NT2/D1 (cell line): ENCODE measurements at regions not wholly inside any gene's neighbourhood (a gene's known extent, or its start where the extent isn't known, plus 50 kb on each side); places are given as distances from the start of the nearest gene placed in this dataset.

Source experiments
- DNase-seq: peaks from one replicate; pipeline ENCODE4 v3.0.0-alpha.2; 2011; ENCODE audit warnings: low read depth, low spot score
- H3K27me3 ChIP-seq: 2 replicates; pipeline ENCODE4 v1.6.0; 2011; ENCODE audit warnings: mild to moderate bottlenecking; ENCODE audit not compliant: insufficient read length, insufficient read depth
- H3K36me3 ChIP-seq: 2 replicates; pipeline ENCODE4 v1.6.1; 2011; ENCODE audit warnings: mild to moderate bottlenecking, low read length, mixed read lengths; ENCODE audit not compliant: insufficient read depth, insufficient read length
- H3K4me1 ChIP-seq: 2 replicates; pipeline ENCODE4 v1.5.1; 2011; ENCODE audit not compliant: insufficient read depth, insufficient read length
- H3K4me3 ChIP-seq: 2 replicates; pipeline ENCODE4 v1.5.1; 2011; ENCODE audit warnings: low read depth; ENCODE audit not compliant: insufficient read length
- H3K9ac ChIP-seq: 2 replicates; pipeline ENCODE4 v1.6.0; 2011; ENCODE audit warnings: low read depth; ENCODE audit not compliant: insufficient read length
- H3K9me3 ChIP-seq: 2 replicates; pipeline ENCODE4 v1.5.1; 2011; ENCODE audit warnings: mild to moderate bottlenecking, low read length; ENCODE audit not compliant: insufficient read depth
- SUZ12 ChIP-seq: IDR thresholded peaks from 2 replicates; pipeline ENCODE4 v1.6.1; 2011; ENCODE audit not compliant: insufficient read length, insufficient read depth; ENCODE audit errors: extremely low read depth
- YY1 ChIP-seq: IDR thresholded peaks from 2 replicates; pipeline ENCODE4 v1.6.1; 2011; ENCODE audit not compliant: insufficient read length, insufficient read depth
- ZNF274 ChIP-seq: IDR thresholded peaks from 2 replicates; pipeline ENCODE4 v1.6.1; 2011; ENCODE audit warnings: mild to moderate bottlenecking, low read depth, low read length

DNA sequence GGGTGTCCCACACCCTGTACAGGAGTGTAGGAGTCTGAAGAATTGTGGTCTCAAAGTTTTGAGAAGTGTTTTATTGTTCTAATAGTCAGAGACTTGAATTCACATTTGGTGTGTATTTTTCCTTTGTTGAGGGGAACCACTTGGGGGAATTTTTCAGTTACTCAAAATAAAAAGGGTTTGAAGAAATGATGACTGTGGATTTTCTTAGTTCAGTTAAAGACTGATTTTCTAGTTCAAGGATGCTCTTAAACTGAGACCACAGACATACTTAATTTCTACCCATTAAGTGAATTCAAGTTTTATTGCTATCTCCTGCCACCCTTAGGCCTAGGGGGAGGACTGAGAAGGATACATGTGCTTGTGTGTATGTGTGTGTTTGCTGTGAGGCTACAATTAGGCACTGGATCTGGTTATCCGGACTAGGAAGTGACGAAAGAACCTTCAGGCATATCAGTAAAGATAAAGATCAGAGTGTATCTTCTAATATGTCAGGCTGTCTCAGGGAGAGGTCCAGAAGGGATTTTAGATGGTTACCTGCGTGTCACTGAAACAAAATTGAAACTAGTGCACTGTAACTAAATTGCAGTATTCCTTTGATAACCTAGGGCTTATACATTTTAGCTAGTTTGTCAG, 234.9 kb upstream of the DACH1 start:
- H3K27me3 ChIP-seq: no peaks in the 10 kb centered on the region
- no peak for TF ChIP-seq ZNF274
- no peak for TF ChIP-seq YY1
- no peak for TF ChIP-seq SUZ12
- H3K9ac ChIP-seq: no peak overlapping the region

DNA sequence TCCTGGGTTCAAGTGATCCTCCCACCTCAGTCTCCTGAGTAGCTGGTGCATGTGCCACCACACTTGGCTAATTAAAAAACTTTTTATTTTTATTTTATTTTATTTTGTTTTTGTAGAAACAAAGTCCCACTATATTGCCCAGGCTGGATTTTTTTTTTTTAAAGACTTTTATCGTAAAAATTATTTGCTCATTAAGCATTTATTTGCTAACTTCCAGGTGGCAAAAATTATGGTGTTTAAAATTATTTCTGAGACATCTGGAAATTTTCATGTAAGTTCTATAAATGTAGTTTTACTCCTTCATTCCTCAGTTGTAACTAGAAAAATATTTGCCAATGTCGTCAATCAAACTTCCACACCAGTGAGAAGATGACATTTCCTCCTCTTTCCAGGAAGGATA, 233.3 kb upstream of the DACH1 start:
- no peak for TF ChIP-seq SUZ12
- TF ChIP-seq ZNF274: no peak
- no peak for TF ChIP-seq YY1
- no peaks in the 10 kb centered on the region for H3K9me3 ChIP-seq
- no peaks in the 10 kb centered on the region for H3K27me3 ChIP-seq
- no peak for DNase-seq
- H3K36me3 ChIP-seq: no peaks in the 10 kb centered on the region
- H3K4me1 ChIP-seq: no peaks in the 10 kb centered on the region
- no peak overlapping the region for H3K4me3 ChIP-seq
- H3K9ac ChIP-seq: no peak overlapping the region

More for the DNA sequence above, 234.9 kb upstream of the DACH1 start:
- Histone ChIP-seq H3K4me3 (no peak overlapping the region), H3K9me3 (no peaks in the 10 kb centered on the region), H3K36me3 (no peaks in the 10 kb centered on the region), H3K4me1 (no peaks in the 10 kb centered on the region)
- no peak for DNase-seq

GRCh38 chr13:72097568-72097967, 230.6 kb upstream of the DACH1 start:
- DNase-seq: no peak
- Histone ChIP-seq H3K4me3 (no peak overlapping the region), H3K4me1 (no peaks in the 10 kb centered on the region), H3K27me3 (no peaks in the 10 kb centered on the region), H3K36me3 (no peaks in the 10 kb centered on the region), H3K9ac (no peak overlapping the region), H3K9me3 (no peaks in the 10 kb centered on the region)
- TF ChIP-seq SUZ12: no peak
- no peak for TF ChIP-seq YY1
- TF ChIP-seq ZNF274: no peak

- no peaks in the 10 kb centered on the region for H3K4me1 ChIP-seq
- no peaks in the 10 kb centered on the region for H3K36me3 ChIP-seq
- H3K4me3 ChIP-seq: no peak overlapping the region
- DNase-seq: no peak
- H3K9ac ChIP-seq: no peak overlapping the region
- H3K9me3 ChIP-seq: no peaks in the 10 kb centered on the region
- H3K27me3 ChIP-seq: no peaks in the 10 kb centered on the region
- no peak for TF ChIP-seq SUZ12
- no peak for TF ChIP-seq YY1
- no peak for TF ChIP-seq ZNF274
Measured at GRCh38 chr13:72093262-72093661, 226.3 kb upstream of the DACH1 start.

DNA sequence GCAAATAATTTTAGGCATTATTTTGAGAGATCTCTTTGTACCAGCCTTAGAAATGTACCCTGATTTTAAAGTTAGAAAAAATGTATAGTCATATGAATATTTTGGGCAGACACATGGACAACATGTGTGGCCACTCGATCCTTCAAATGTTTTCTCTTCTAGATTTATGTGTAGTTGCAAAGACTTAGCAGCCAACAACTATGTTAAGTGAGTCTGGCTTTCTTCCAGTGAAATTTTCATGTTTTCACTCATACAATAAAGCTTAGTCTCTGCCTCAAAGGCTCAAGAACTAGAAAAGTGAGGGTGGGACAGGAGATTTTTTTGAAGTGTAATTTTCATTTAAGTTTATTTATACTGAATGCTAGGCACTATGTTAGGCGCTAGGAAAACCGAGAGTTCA, 207.7 kb upstream of the DACH1 start:
- Histone ChIP-seq H3K27me3 (no peaks in the 10 kb centered on the region), H3K36me3 (no peaks in the 10 kb centered on the region), H3K4me1 (no peaks in the 10 kb centered on the region), H3K4me3 (no peak overlapping the region), H3K9ac (no peak overlapping the region), H3K9me3 (no peaks in the 10 kb centered on the region)
- no peak for DNase-seq
- TF ChIP-seq SUZ12 (no peak), YY1 (no peak), ZNF274 (no peak)

DNA sequence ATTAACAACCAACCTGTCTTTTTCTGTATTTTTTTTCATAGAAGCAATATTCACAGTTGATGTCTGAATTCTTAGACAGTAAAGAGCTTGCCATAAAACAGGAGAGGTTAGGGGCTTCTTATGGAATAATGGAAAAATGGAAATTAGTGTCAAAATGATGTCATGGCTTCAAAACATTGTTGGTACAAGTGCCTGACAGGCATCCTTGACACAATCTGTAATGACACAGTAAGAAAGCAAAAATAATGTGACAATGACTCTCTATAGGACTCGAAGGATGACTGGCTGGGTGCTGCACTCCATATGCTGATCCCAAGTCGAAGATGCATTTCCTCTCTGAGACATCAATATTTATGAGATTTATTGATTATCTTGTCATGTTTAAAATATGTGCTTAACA, 205.3 kb upstream of the DACH1 start:
- no peak overlapping the region for H3K9ac ChIP-seq
- no peaks in the 10 kb centered on the region for H3K36me3 ChIP-seq
- H3K4me3 ChIP-seq: no peak overlapping the region
- TF ChIP-seq ZNF274 (no peak), YY1 (no peak), SUZ12 (no peak)
- no peak for DNase-seq
- H3K9me3 ChIP-seq: no peaks in the 10 kb centered on the region
- H3K4me1 ChIP-seq: no peaks in the 10 kb centered on the region
- H3K27me3 ChIP-seq: no peaks in the 10 kb centered on the region

DNA sequence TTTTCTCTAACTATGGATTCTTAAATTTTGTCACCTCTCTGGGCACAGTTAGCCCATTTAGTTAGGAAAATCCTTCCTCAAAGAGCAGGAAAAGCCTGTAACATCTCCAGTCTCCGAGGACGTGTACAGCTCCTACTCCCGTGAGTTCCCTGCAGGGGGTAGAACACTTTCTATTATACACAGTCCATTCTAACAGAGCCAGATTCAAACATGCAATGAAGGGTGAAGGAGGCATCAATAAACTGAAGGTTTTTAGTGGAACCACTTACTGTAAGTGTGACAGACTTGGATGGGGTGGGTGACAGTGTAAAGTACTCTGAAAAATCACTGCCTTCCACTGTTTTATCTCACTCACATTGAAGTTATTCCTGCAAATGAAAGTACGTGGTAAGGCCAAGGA, 204.7 kb upstream of the DACH1 start:
- H3K9ac ChIP-seq: no peak overlapping the region
- no peak overlapping the region for H3K4me3 ChIP-seq
- H3K9me3 ChIP-seq: no peaks in the 10 kb centered on the region
- H3K27me3 ChIP-seq: no peaks in the 10 kb centered on the region
- no peaks in the 10 kb centered on the region for H3K36me3 ChIP-seq
- DNase-seq: no peak
- H3K4me1 ChIP-seq: no peaks in the 10 kb centered on the region
- no peak for TF ChIP-seq ZNF274
